Gastroesophageal sphincter (tissue), 3 donors: ENCODE measurements at regions not wholly inside any gene's neighbourhood (a gene's known extent, or its start where the extent isn't known, plus 50 kb on each side); places are given as distances from the start of the nearest gene placed in this dataset.

Experiments
- POLR2A ChIP-seq, 2 donors: fragments of 450-650 bp; IDR thresholded peaks; one replicate each; pipeline ENCODE4 v1.6.1; 2017; ENCODE audit warnings: antibody characterized with exemption in 2 of 2, mild to moderate bottlenecking in 2 of 2, moderate library complexity in 1 of 2
- TF ChIP-seq, protein P1 (sequence below), 4 experiments: fragments of 200-600 bp in 2 of 4; fragments of 450-650 bp in 2 of 4; sonication (generic) in 1 of 4; IDR thresholded peaks; one replicate each; pipeline ENCODE4 v1.5.1; 2017 to 2019; ENCODE audit warnings: antibody characterized with exemption in 4 of 4, mild to moderate bottlenecking in 2 of 4, moderate library complexity in 2 of 4

- TF ChIP-seq, protein P1, sequence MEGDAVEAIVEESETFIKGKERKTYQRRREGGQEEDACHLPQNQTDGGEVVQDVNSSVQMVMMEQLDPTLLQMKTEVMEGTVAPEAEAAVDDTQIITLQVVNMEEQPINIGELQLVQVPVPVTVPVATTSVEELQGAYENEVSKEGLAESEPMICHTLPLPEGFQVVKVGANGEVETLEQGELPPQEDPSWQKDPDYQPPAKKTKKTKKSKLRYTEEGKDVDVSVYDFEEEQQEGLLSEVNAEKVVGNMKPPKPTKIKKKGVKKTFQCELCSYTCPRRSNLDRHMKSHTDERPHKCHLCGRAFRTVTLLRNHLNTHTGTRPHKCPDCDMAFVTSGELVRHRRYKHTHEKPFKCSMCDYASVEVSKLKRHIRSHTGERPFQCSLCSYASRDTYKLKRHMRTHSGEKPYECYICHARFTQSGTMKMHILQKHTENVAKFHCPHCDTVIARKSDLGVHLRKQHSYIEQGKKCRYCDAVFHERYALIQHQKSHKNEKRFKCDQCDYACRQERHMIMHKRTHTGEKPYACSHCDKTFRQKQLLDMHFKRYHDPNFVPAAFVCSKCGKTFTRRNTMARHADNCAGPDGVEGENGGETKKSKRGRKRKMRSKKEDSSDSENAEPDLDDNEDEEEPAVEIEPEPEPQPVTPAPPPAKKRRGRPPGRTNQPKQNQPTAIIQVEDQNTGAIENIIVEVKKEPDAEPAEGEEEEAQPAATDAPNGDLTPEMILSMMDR (IDR thresholded peaks at IDR 0.05), result no peak
- TF ChIP-seq POLR2A (IDR thresholded peaks at IDR 0.05), result no peak
These were observed 159.7 kb downstream of the SOCS6 start for GRCh38 chr18:70448588-70448987.
